Endothelial cell of umbilical vein (primary cell): ENCODE measurements at regions not wholly inside any gene's neighbourhood (a gene's known extent, or its start where the extent isn't known, plus 50 kb on each side); places are given as distances from the start of the nearest gene placed in this dataset.

ENCODE experiments used
- BruUV-seq: library from RNA; stranded (reverse); fragments of 400-500 nt; replicated peaks from 2 replicates; lab custom pipeline; 2021; lab: Mats Ljungman, UMichigan
- CTCF ChIA-PET: fragments of 300-600, 350-600 bp; sonication (Branson Sonifier 250); formaldehyde crosslinking; loops from one replicate; lab custom pipeline; 2021; ENCODE audit warnings: antibody characterized with exemption, inconsistent platforms; lab: Charles Lee
- POLR2A ChIA-PET: fragments of 300-600, 350-600 bp; sonication (Branson Sonifier 250); formaldehyde crosslinking; loops from one replicate; lab custom pipeline; 2021; ENCODE audit warnings: antibody characterized with exemption, inconsistent platforms; lab: Charles Lee
- DNase-seq: peaks from one replicate; pipeline ENCODE4 v3.0.0-alpha.2; 2011; ENCODE audit warnings: low read depth, low spot score
- FAIRE-seq: peaks from 2 replicates; lab custom pipeline; 2011; peaks lifted over from hg19 to GRCh38; lab: Jason Lieb, UNC
- H2AFZ ChIP-seq: 2 replicates; pipeline ENCODE4 v1.6.0; 2012; ENCODE audit warnings: low read depth, low read length, control low read depth, inconsistent platforms
- H3K27ac ChIP-seq: 2 replicates; pipeline ENCODE4 v1.5.1; 2011; ENCODE audit warnings: low read depth, mild to moderate bottlenecking, control low read depth, low read length, moderate library complexity; ENCODE audit not compliant: insufficient read depth
- H3K27me3 ChIP-seq, 2 experiments: 2 replicates each; pipeline versions ENCODE4 v1.6.0 to v1.6.1; 2011; ENCODE audit warnings: low read length in 2 of 2, mixed read lengths in 1 of 2; ENCODE audit not compliant: control insufficient read depth in 2 of 2, insufficient read depth in 2 of 2
- H3K36me3 ChIP-seq, 2 experiments: 2 replicates in 1 of 2; 3 replicates in 1 of 2; pipeline ENCODE4 v1.5.1; 2011; ENCODE audit warnings: low read length in 2 of 2, mild to moderate bottlenecking in 1 of 2, moderate library complexity in 1 of 2; ENCODE audit not compliant: control insufficient read depth in 2 of 2, insufficient read depth in 2 of 2; ENCODE audit errors: extremely low read depth in 1 of 2
- H3K4me1 ChIP-seq: 3 replicates; pipeline ENCODE4 v1.5.1; 2011; ENCODE audit warnings: mild to moderate bottlenecking, low read length; ENCODE audit not compliant: control insufficient read depth, insufficient read depth; ENCODE audit errors: extremely low read depth
- H3K4me2 ChIP-seq: 2 replicates; pipeline ENCODE4 v1.6.1; 2011; ENCODE audit warnings: low read length, control low read depth, mixed read lengths; ENCODE audit not compliant: insufficient read depth
- H3K4me3 ChIP-seq, 3 experiments: fragments of 200-600 bp in 1 of 3; sonication (generic), shearing (Covaris generic) in 1 of 3; replicated peaks in 1 of 3; 2 replicates each; pipeline ENCODE4 v1.5.1; 2011 to 2016; ENCODE audit warnings: control low read depth in 3 of 3, low read length in 3 of 3, mild to moderate bottlenecking in 2 of 3, inconsistent platforms in 1 of 3, low read depth in 1 of 3, moderate library complexity in 1 of 3; ENCODE audit not compliant: insufficient read depth in 1 of 3
- H3K79me2 ChIP-seq: 2 replicates; pipeline ENCODE4 v1.6.0; 2012; ENCODE audit warnings: low read length, inconsistent platforms; ENCODE audit not compliant: control insufficient read depth, insufficient read depth
- H3K9ac ChIP-seq: replicated peaks from 2 replicates; pipeline ENCODE3; 2011; ENCODE audit warnings: low read length, control low read depth; ENCODE audit not compliant: insufficient read depth; ENCODE audit errors: extremely low read depth
- H3K9me1 ChIP-seq: replicated peaks from 3 replicates; pipeline ENCODE4 v1.6.0; 2011; ENCODE audit warnings: mild to moderate bottlenecking, low read length; ENCODE audit not compliant: control insufficient read depth, insufficient read depth; ENCODE audit errors: extremely low read depth
- H3K9me3 ChIP-seq: replicated peaks from 2 replicates; pipeline ENCODE4 v1.5.1; 2012; ENCODE audit warnings: low read length, inconsistent platforms; ENCODE audit not compliant: control insufficient read depth, insufficient read depth
- H4K20me1 ChIP-seq: replicated peaks from 2 replicates; pipeline ENCODE3; 2011; ENCODE audit warnings: mild to moderate bottlenecking, low read length; ENCODE audit not compliant: control insufficient read depth, insufficient read depth; ENCODE audit errors: extremely low read depth
- EZH2 ChIP-seq: IDR thresholded peaks from 2 replicates; pipeline ENCODE4 v1.6.1; 2012; ENCODE audit warnings: borderline replicate concordance, low read depth, mild to moderate bottlenecking, moderate library complexity, low read length, inconsistent platforms; ENCODE audit not compliant: severe bottlenecking
- FOS ChIP-seq: IDR thresholded peaks from 2 replicates; pipeline ENCODE4 v1.6.1; 2011; ENCODE audit warnings: mild to moderate bottlenecking, low read length, moderate library complexity, borderline replicate concordance; ENCODE audit not compliant: insufficient read depth
- GATA2 ChIP-seq: IDR thresholded peaks from 2 replicates; pipeline ENCODE4 v1.7.0; 2011; ENCODE audit warnings: low read depth, mild to moderate bottlenecking, moderate library complexity, mixed read lengths, low read length; ENCODE audit not compliant: insufficient read length, insufficient read depth
- JUN ChIP-seq: IDR thresholded peaks from 2 replicates; pipeline ENCODE4 v1.6.1; 2011; ENCODE audit warnings: borderline replicate concordance, low read depth; ENCODE audit not compliant: insufficient read length, insufficient read depth
- MYC ChIP-seq: IDR thresholded peaks from one replicate; pipeline ENCODE4 v1.6.1; 2011; ENCODE audit warnings: mild to moderate bottlenecking, low read depth, low read length
- POLR2A ChIP-seq: IDR thresholded peaks from 2 replicates; pipeline ENCODE4 v1.6.1; 2012; ENCODE audit warnings: low read depth, mild to moderate bottlenecking, control low read depth, low read length
- POLR2AphosphoS5 ChIP-seq: IDR thresholded peaks from 2 replicates; pipeline ENCODE4 v1.6.1; 2012; ENCODE audit warnings: low read depth, mild to moderate bottlenecking, control low read depth, low read length, moderate library complexity; ENCODE audit not compliant: insufficient read depth
- dilution Hi-C: fragments of 300-500 bp; cut with MboI; formaldehyde crosslinking; loops from one replicate; pipeline ENCODE4 v1.15.0; 2019; ENCODE audit warnings: low sequenced_read_pairs; ENCODE audit not compliant: extremely low pct_ligation_motif_present
- intact Hi-C: fragments of 100-400 bp; cut with micrococcal nuclease; formaldehyde crosslinking; loops from one replicate; pipeline ENCODE4 v1.10.0; 2022
- TF ChIP-seq, protein P1 (sequence below), 2 donors: IDR thresholded peaks; 1 replicate in 1 of 2; 2 replicates in 1 of 2; pipeline ENCODE4 v1.5.1; 2011; ENCODE audit warnings: low read length in 2 of 2, mild to moderate bottlenecking in 2 of 2, moderate library complexity in 2 of 2, control low read depth in 1 of 2, inconsistent platforms in 1 of 2, low read depth in 1 of 2; ENCODE audit not compliant: insufficient read depth in 1 of 2; ENCODE audit errors: extremely low read depth in 1 of 2
- TF ChIP-seq, protein P2 (sequence below): IDR thresholded peaks from 2 replicates; pipeline ENCODE4 v1.6.1; 2011; ENCODE audit not compliant: insufficient read depth, insufficient read length

DNA sequence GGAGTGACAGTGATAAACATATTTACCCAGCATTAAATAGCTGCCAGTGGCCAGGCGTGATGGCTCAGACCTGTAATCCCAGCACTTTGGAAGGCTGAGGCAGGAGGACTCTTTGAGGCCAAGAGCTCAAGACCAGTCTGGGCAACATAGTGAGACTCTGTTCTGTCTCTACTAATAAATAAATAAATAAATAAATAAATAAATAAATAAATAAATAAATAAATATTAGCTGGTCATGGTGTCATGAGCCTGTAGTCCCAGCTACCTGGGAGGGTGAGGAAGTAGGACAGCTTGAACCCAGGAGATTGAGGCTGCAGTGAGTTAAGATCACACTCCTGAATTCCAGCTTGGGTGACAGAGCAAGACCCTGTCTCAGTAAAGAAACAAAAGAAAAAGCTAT lies 384.0 kb upstream of the ADARB2 start:
- no peak for DNase-seq
- no peak overlapping the region for H3K4me2 ChIP-seq
- H3K9me1 ChIP-seq, result no peaks in the 10 kb centered on the region
- H4K20me1 ChIP-seq, result no peaks in the 10 kb centered on the region
- dilution Hi-C loops (no loop called here), intact Hi-C loops (no loop called here)
- no peak for TF ChIP-seq POLR2A
- TF ChIP-seq POLR2AphosphoS5, result no peak
- no peak for TF ChIP-seq FOS
- no peak for TF ChIP-seq EZH2
- no peak for TF ChIP-seq GATA2
- TF ChIP-seq, protein P1, sequence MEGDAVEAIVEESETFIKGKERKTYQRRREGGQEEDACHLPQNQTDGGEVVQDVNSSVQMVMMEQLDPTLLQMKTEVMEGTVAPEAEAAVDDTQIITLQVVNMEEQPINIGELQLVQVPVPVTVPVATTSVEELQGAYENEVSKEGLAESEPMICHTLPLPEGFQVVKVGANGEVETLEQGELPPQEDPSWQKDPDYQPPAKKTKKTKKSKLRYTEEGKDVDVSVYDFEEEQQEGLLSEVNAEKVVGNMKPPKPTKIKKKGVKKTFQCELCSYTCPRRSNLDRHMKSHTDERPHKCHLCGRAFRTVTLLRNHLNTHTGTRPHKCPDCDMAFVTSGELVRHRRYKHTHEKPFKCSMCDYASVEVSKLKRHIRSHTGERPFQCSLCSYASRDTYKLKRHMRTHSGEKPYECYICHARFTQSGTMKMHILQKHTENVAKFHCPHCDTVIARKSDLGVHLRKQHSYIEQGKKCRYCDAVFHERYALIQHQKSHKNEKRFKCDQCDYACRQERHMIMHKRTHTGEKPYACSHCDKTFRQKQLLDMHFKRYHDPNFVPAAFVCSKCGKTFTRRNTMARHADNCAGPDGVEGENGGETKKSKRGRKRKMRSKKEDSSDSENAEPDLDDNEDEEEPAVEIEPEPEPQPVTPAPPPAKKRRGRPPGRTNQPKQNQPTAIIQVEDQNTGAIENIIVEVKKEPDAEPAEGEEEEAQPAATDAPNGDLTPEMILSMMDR (IDR thresholded peaks at IDR 0.05; ENCODE audit: extremely low read depth in 1 of 2, insufficient read depth in 1 of 2, low read depth in 1 of 2, low read length in 2 of 2), result no peak
- H2AFZ ChIP-seq, result no peak overlapping the region
- ChIA-PET POLR2A (no interaction called here), CTCF (no interaction called here)
- H3K9ac ChIP-seq, result no peak overlapping the region
- no peak for FAIRE-seq
- H3K9me3 ChIP-seq, result peaks cover 4% of the 10 kb centered on the region
- H3K27me3 ChIP-seq, result no peaks in the 10 kb centered on the region
- no peak overlapping the region for H3K27ac ChIP-seq
- no peaks in the 10 kb centered on the region for H3K36me3 ChIP-seq
- H3K79me2 ChIP-seq, result no peaks in the 10 kb centered on the region
- H3K4me1 ChIP-seq, result no peaks in the 10 kb centered on the region
- no TSS peak for BruUV-seq
- H3K4me3 ChIP-seq, result no peak overlapping the region

DNA sequence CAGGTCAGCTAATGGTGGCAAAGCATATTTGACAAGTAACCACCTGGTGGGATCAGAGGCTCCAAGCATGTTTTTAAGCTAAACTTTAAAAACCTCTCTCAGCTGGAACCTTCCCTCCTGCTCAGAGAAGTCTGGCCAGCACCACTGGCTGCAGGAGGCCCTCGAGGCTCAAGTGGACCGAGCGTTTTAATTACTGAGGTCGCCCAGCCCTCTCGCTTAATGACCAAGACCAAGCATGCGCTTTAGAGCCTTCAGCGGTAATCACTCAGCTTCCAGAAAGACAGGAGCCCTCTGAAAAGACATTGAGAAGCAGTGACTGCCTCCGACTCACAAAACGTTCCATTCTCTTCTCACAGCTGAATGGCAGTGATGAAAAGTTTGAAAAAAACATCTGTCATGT lies 383.4 kb upstream of the ADARB2 start:
- no peaks in the 10 kb centered on the region for H4K20me1 ChIP-seq
- ChIA-PET POLR2A (no interaction called here), CTCF (no interaction called here)
- no peak overlapping the region for H2AFZ ChIP-seq
- BruUV-seq, result no TSS peak
- DNase-seq, result no peak
- H3K79me2 ChIP-seq, result no peaks in the 10 kb centered on the region
- no peak overlapping the region for H3K27ac ChIP-seq
- no peaks in the 10 kb centered on the region for H3K27me3 ChIP-seq
- no peak overlapping the region for H3K4me2 ChIP-seq
- H3K9me3 ChIP-seq, result peaks cover 4% of the 10 kb centered on the region
- dilution Hi-C loops, result no loop called here
- intact Hi-C loops, result no loop called here
- FAIRE-seq, result no peak
- no peaks in the 10 kb centered on the region for H3K36me3 ChIP-seq
- H3K9me1 ChIP-seq, result no peaks in the 10 kb centered on the region
- TF ChIP-seq, protein P2, sequence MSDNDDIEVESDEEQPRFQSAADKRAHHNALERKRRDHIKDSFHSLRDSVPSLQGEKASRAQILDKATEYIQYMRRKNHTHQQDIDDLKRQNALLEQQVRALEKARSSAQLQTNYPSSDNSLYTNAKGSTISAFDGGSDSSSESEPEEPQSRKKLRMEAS, result no peak
- TF ChIP-seq MYC (no peak), GATA2 (no peak), FOS (no peak), POLR2AphosphoS5 (no peak), EZH2 (no peak), POLR2A (no peak), JUN (no peak)
- TF ChIP-seq, protein P1 (IDR thresholded peaks at IDR 0.05; ENCODE audit: extremely low read depth in 1 of 2, insufficient read depth in 1 of 2, low read depth in 1 of 2, low read length in 2 of 2), result no peak
- no peak overlapping the region for H3K4me3 ChIP-seq
- H3K4me1 ChIP-seq, result no peaks in the 10 kb centered on the region
- no peak overlapping the region for H3K9ac ChIP-seq
